HCT116 (cell line): ENCODE measurements at regions not wholly inside any gene's neighbourhood (a gene's known extent, or its start where the extent isn't known, plus 50 kb on each side); places are given as distances from the start of the nearest gene placed in this dataset.

Source experiments
- ATAC-seq: fragments of 200-7000 bp; cut with Tn5 transposase; 2 replicates; pipeline ENCODE4 v1.9.1; 2020; ENCODE audit warnings: mild to moderate bottlenecking, moderate library complexity
- BruUV-seq: library from RNA; stranded (reverse); fragments of 400-500 nt; replicated peaks from 2 replicates; lab custom pipeline; 2021; lab: Mats Ljungman, UMichigan
- CTCF ChIA-PET: fragments of 300-600 bp; sonication (Branson Sonifier 250); formaldehyde crosslinking; loops from one replicate; lab custom pipeline; 2021; ENCODE audit warnings: antibody characterized with exemption; lab: Charles Lee
- POLR2A ChIA-PET: fragments of 300-600, 350-600 bp; sonication (Branson Sonifier 250); formaldehyde crosslinking; loops from one replicate; lab custom pipeline; 2021; ENCODE audit warnings: antibody characterized with exemption; lab: Charles Lee
- RAD21 ChIA-PET, 2 experiments: fragments of 300-600 bp; sonication (Branson Sonifier 250); formaldehyde crosslinking; loops; one replicate each; lab custom pipeline; 2023; ENCODE audit warnings: low total read pairs in 2 of 2; ENCODE audit not compliant: uncharacterized antibody in 2 of 2, unreplicated experiment in 2 of 2, low non-redundant PET in 1 of 2; lab: Charles Lee
- DNase-seq: peaks from one replicate; pipeline ENCODE4 v3.0.0-alpha.2; 2010; ENCODE audit warnings: low read depth, low spot score
- H2AFZ ChIP-seq: fragments of 200-600 bp; shearing (Covaris generic), sonication (generic); 2 replicates; pipeline ENCODE4 v1.6.1; 2017; ENCODE audit warnings: low read depth, mixed run types, mixed read lengths, antibody characterized with exemption, low read length; ENCODE audit not compliant: poor library complexity, severe bottlenecking
- H3K27ac ChIP-seq: 2 replicates; pipeline ENCODE4 v1.5.1; 2012; ENCODE audit warnings: low read depth, low read length
- H3K27me3 ChIP-seq: fragments of 200-600 bp; sonication (generic); 2 replicates; pipeline ENCODE4 v1.6.1; 2016; ENCODE audit warnings: mixed run types, low read length, mixed read lengths; ENCODE audit not compliant: insufficient read depth
- H3K36me3 ChIP-seq, 2 experiments: fragments of 200-500 bp in 1 of 2; fragments of 200-600 bp in 1 of 2; sonication (Bioruptor generic) in 1 of 2; sonication (generic) in 1 of 2; 2 replicates each; pipeline versions ENCODE4 v1.5.1 to v1.6.1; 2014 to 2016; ENCODE audit warnings: low read length in 2 of 2, inconsistent platforms in 1 of 2, mixed read lengths in 1 of 2, mixed run types in 1 of 2; ENCODE audit not compliant: insufficient read depth in 2 of 2, control insufficient read depth in 1 of 2
- H3K4me1 ChIP-seq, 2 experiments: fragments of 200-600 bp in 1 of 2; sonication (generic) in 1 of 2; 2 replicates each; pipeline versions ENCODE4 v1.5.1 to v1.6.1; 2012 to 2017; ENCODE audit warnings: low read length in 2 of 2, inconsistent platforms in 1 of 2, mild to moderate bottlenecking in 1 of 2, mixed read lengths in 1 of 2, mixed run types in 1 of 2, moderate library complexity in 1 of 2; ENCODE audit not compliant: insufficient read depth in 2 of 2, control insufficient read depth in 1 of 2
- H3K4me2 ChIP-seq: fragments of 200-600 bp; sonication (generic); 2 replicates; pipeline ENCODE4 v1.6.1; 2017; ENCODE audit warnings: mixed run types, low read length, mixed read lengths
- H3K4me3 ChIP-seq, 2 experiments: fragments of 200-600 bp in 1 of 2; sonication (generic) in 1 of 2; replicated peaks in 1 of 2; 2 replicates each; pipeline ENCODE4 v1.5.1; 2011 to 2016; ENCODE audit warnings: low read length in 2 of 2, control low read depth in 1 of 2, low read depth in 1 of 2, mild to moderate bottlenecking in 1 of 2, mixed read lengths in 1 of 2, mixed run types in 1 of 2
- H3K79me2 ChIP-seq: fragments of 200-600 bp; sonication (generic); 2 replicates; pipeline ENCODE4 v1.6.1; 2017; ENCODE audit warnings: mild to moderate bottlenecking, mixed run types, low read length, moderate library complexity, mixed read lengths; ENCODE audit not compliant: insufficient read depth
- H3K9ac ChIP-seq: fragments of 200-600 bp; sonication (generic); 2 replicates; pipeline ENCODE4 v1.6.1; 2016; ENCODE audit warnings: low read length, mixed read lengths
- H3K9me2 ChIP-seq: fragments of 200-600 bp; sonication (generic), shearing (Covaris generic); 2 replicates; pipeline ENCODE4 v1.6.1; 2017; ENCODE audit warnings: mixed run types, mild to moderate bottlenecking, moderate library complexity; ENCODE audit not compliant: insufficient read depth
- H3K9me3 ChIP-seq, 2 experiments: fragments of 200-500 bp in 1 of 2; fragments of 200-600 bp in 1 of 2; sonication (Bioruptor generic) in 1 of 2; sonication (generic) in 1 of 2; 2 replicates each; pipeline ENCODE4 v1.6.1; 2014 to 2017; ENCODE audit warnings: low read length in 2 of 2, mixed read lengths in 2 of 2, inconsistent platforms in 1 of 2, low read depth in 1 of 2, mild to moderate bottlenecking in 1 of 2, mixed run types in 1 of 2, moderate library complexity in 1 of 2; ENCODE audit not compliant: control insufficient read depth in 1 of 2, insufficient read depth in 1 of 2
- H4K20me1 ChIP-seq: fragments of 200-600 bp; sonication (generic), shearing (Covaris generic); 2 replicates; pipeline ENCODE4 v1.6.1; 2017; ENCODE audit warnings: mixed run types, mild to moderate bottlenecking, moderate library complexity; ENCODE audit not compliant: insufficient read depth
- CEBPB ChIP-seq: IDR thresholded peaks from 2 replicates; pipeline ENCODE4 v1.6.1; 2012; ENCODE audit warnings: low read depth
- ELF1 ChIP-seq: IDR thresholded peaks from 2 replicates; pipeline ENCODE4 v1.6.1; 2012; ENCODE audit warnings: low read depth, borderline replicate concordance
- EZH2phosphoT487 ChIP-seq: fragments of 200-600 bp; IDR thresholded peaks from 2 replicates; pipeline ENCODE4 v1.6.1; 2018; ENCODE audit warnings: antibody characterized with exemption, borderline replicate concordance
- JUND ChIP-seq: IDR thresholded peaks from 2 replicates; pipeline ENCODE4 v1.6.1; 2012
- POLR2AphosphoS5 ChIP-seq: IDR thresholded peaks from 2 replicates; pipeline ENCODE4 v1.6.1; 2011; ENCODE audit warnings: mild to moderate bottlenecking, low read depth, low read length, moderate library complexity
- RAD21 ChIP-seq: IDR thresholded peaks from 2 replicates; pipeline ENCODE4 v1.6.1; 2012; ENCODE audit warnings: low read depth, mild to moderate bottlenecking
- SIN3A ChIP-seq: IDR thresholded peaks from 2 replicates; pipeline ENCODE4 v1.6.1; 2012; ENCODE audit warnings: low read depth
- SP1 ChIP-seq: IDR thresholded peaks from 2 replicates; pipeline ENCODE4 v1.6.1; 2012; ENCODE audit warnings: low read depth
- SRF ChIP-seq: IDR thresholded peaks from 2 replicates; pipeline ENCODE4 v1.6.1; 2012; ENCODE audit warnings: low read depth
- YY1 ChIP-seq: IDR thresholded peaks from 2 replicates; pipeline ENCODE4 v1.6.1; 2011; ENCODE audit warnings: low read length, low read depth, moderate library complexity, mild to moderate bottlenecking; ENCODE audit not compliant: insufficient replicate concordance; ENCODE audit errors: extremely low read depth
- ZBTB33 ChIP-seq: IDR thresholded peaks from 2 replicates; pipeline ENCODE4 v1.6.1; 2011; ENCODE audit warnings: mild to moderate bottlenecking, low read length, moderate library complexity; ENCODE audit not compliant: insufficient replicate concordance; ENCODE audit errors: extremely low read depth
- ZFX ChIP-seq: fragments of 450-650 bp; IDR thresholded peaks from 2 replicates; pipeline ENCODE4 v1.6.1; 2017
- ZNF274 ChIP-seq: fragments of 200-500 bp; sonication (Bioruptor generic); IDR thresholded peaks from 2 replicates; pipeline ENCODE4 v1.6.1; 2014; ENCODE audit warnings: mild to moderate bottlenecking, low read depth, low read length, inconsistent platforms
- intact Hi-C: fragments of 100-400 bp; cut with micrococcal nuclease; formaldehyde crosslinking; loops from 2 replicates; pipeline ENCODE4 v1.10.0; 2022
- TF ChIP-seq, protein P1 (sequence below): IDR thresholded peaks from 2 replicates; pipeline ENCODE4 v1.6.1; 2012
- TF ChIP-seq, protein P2 (sequence below): IDR thresholded peaks from 2 replicates; pipeline ENCODE4 v1.6.1; 2012

- TF ChIP-seq EZH2phosphoT487 (no peak), ELF1 (no peak), ZNF274 (no peak), JUND (no peak), ZBTB33 (no peak), SIN3A (no peak), SRF (no peak), POLR2AphosphoS5 (no peak), RAD21 (no peak), ZFX (no peak), YY1 (no peak), CEBPB (no peak), SP1 (no peak)
- TF ChIP-seq, protein P1, sequence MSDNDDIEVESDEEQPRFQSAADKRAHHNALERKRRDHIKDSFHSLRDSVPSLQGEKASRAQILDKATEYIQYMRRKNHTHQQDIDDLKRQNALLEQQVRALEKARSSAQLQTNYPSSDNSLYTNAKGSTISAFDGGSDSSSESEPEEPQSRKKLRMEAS, result no peak
- TF ChIP-seq, protein P2, sequence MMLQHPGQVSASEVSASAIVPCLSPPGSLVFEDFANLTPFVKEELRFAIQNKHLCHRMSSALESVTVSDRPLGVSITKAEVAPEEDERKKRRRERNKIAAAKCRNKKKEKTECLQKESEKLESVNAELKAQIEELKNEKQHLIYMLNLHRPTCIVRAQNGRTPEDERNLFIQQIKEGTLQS, result no peak
- BruUV-seq, result no TSS peak
- no peak for ATAC-seq
- no peaks in the 10 kb centered on the region for H3K79me2 ChIP-seq
- no peaks in the 10 kb centered on the region for H4K20me1 ChIP-seq
- DNase-seq, result no peak
- H2AFZ ChIP-seq, result no peak overlapping the region
- ChIA-PET POLR2A (no interaction called here), CTCF (interaction anchor here (0.8 kb wide), 1 partner anchor 11 kb away, joined by 3 read pairs; no protein-coding TSS in a partner anchor), RAD21 (no interaction called here)
- no peaks in the 10 kb centered on the region for H3K9me3 ChIP-seq
- H3K9ac ChIP-seq, result no peak overlapping the region
- no peaks in the 10 kb centered on the region for H3K27me3 ChIP-seq
- no peaks in the 10 kb centered on the region for H3K4me1 ChIP-seq
- intact Hi-C loops, result no loop called here
- H3K4me2 ChIP-seq, result no peak overlapping the region
- no peaks in the 10 kb centered on the region for H3K9me2 ChIP-seq
- H3K4me3 ChIP-seq, result no peak overlapping the region
- no peak overlapping the region for H3K27ac ChIP-seq
- H3K36me3 ChIP-seq, result no peaks in the 10 kb centered on the region
Observed at GRCh38 chr1:25047506-25048240, 117.6 kb upstream of the RUNX3 start.
